ENCODE measurements at regions not wholly inside any gene's neighbourhood (a gene's known extent, or its start where the extent isn't known, plus 50 kb on each side); places are given as distances from the start of the nearest gene placed in this dataset.

- H3K4me3 ChIP-seq (ENCODE audit: low read depth, low read length), result no peak overlapping the region
- DNase-seq (ENCODE audit: low read depth), result no peak
- TF ChIP-seq CTCF (conservative IDR thresholded peaks at IDR 0.05; ENCODE audit: low read depth, low read length), result no peak
Observed at GRCh38 chr20:40081653-40082052, 607.4 kb downstream of the MAFB start.

- TF ChIP-seq CTCF (conservative IDR thresholded peaks at IDR 0.05; ENCODE audit: low read depth, low read length), result no peak
- no peak for DNase-seq (ENCODE audit: low read depth)
- H3K4me3 ChIP-seq (ENCODE audit: low read depth, low read length), result no peak overlapping the region
Observed at GRCh38 chr20:40080041-40080652, 608.9 kb downstream of the MAFB start.

- DNase-seq (ENCODE audit: low read depth), result no peak
- no peak for TF ChIP-seq CTCF (conservative IDR thresholded peaks at IDR 0.05; ENCODE audit: low read depth, low read length)
- H3K4me3 ChIP-seq (ENCODE audit: low read depth, low read length), result no peak overlapping the region
Observed at GRCh38 chr20:40073535-40074111, 615.4 kb downstream of the MAFB start.

GRCh38 chr20:40072907-40073306, 616.1 kb downstream of the MAFB start:
- TF ChIP-seq CTCF (conservative IDR thresholded peaks at IDR 0.05; ENCODE audit: low read depth, low read length), result no peak
- DNase-seq (ENCODE audit: low read depth), result no peak

GRCh38 chr20:40056171-40056570, 632.9 kb downstream of the MAFB start:
- no peak for TF ChIP-seq CTCF (conservative IDR thresholded peaks at IDR 0.05; ENCODE audit: low read depth, low read length)
- peak; percentile 59 for DNase-seq (ENCODE audit: low read depth)
- no peak overlapping the region for H3K4me3 ChIP-seq (ENCODE audit: low read depth, low read length)

More at GRCh38 chr20:40072907-40073306, 616.1 kb downstream of the MAFB start:
- H3K4me3 ChIP-seq (ENCODE audit: low read depth, low read length), result no peak overlapping the region

- no peak for TF ChIP-seq CTCF (conservative IDR thresholded peaks at IDR 0.05; ENCODE audit: low read depth, low read length)
- DNase-seq (ENCODE audit: low read depth), result no peak
- H3K4me3 ChIP-seq (ENCODE audit: low read depth, low read length), result no peak overlapping the region
Observed at GRCh38 chr20:40055711-40056110, 633.3 kb downstream of the MAFB start.

GRCh38 chr20:40054311-40054710, 634.7 kb downstream of the MAFB start:
- no peak for TF ChIP-seq CTCF (conservative IDR thresholded peaks at IDR 0.05; ENCODE audit: low read depth, low read length)
- DNase-seq (ENCODE audit: low read depth), result no peak
- no peak overlapping the region for H3K4me3 ChIP-seq (ENCODE audit: low read depth, low read length)

Data from epithelial cell of proximal tubule (primary cell).